ENCODE measurements at regions not wholly inside any gene's neighbourhood (a gene's known extent, or its start where the extent isn't known, plus 50 kb on each side); places are given as distances from the start of the nearest gene placed in this dataset.

DNA sequence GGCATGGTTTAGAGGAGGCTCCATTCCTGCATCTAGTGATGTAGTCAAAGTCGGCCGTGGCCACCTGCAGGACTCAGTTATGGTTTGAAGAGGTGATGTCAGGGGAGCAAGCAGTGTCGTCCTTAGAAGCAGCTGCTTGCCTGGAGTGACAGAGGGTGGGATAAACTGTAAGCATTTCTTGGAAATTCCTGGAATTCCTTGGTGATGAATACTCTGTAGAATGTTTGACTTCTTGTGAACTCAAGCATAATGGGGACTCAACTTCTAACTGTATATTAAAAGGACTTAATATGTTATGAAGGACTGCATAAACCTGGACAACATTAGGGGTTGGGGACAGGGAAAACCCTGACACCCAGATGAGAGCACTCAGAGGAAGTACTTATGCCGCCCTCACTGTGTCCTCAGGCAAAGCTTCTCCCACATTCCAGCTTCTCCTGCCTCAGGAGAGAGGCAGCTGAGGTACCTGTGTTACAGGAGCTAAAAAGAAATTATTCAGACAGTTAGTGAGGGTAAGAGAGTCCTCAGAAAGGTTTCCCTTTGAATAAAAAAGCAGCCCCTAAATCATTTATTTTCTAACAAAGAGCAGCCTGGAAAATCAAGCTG lies 459.9 kb upstream of the CELF4 start:
- H3K27me3 Mint-ChIP-seq = no peaks in the 10 kb centered on the region
- no peak for ATAC-seq (replicated peaks)
- no peaks in the 10 kb centered on the region for H3K36me3 Mint-ChIP-seq
- no peak overlapping the region for H3K4me3 Mint-ChIP-seq
- no peak for DNase-seq
- no peaks in the 10 kb centered on the region for H3K4me1 Mint-ChIP-seq
- no peak overlapping the region for H3K27ac Mint-ChIP-seq
- peaks cover 0 to 3% of the 10 kb centered on the region in 2 donors for H3K9me3 Mint-ChIP-seq

DNA sequence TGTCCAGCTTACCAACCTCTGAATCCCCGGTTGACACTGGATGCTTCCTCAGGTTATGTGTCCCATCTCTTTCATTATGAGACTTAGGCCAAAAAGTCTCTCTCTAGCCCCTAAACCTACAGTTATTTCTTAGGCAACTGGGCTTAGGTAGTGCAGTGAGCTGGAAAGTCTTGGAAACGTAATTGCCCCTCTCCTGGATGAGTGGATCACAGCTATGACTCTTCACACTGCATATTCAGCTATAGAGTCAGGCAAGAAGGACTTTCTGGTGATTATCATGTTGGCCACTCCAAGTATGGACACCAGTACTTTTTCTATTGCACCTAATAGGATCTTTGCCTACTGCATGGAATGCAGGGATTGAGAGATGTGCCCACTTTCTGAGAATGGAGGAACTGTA lies 458.3 kb upstream of the CELF4 start:
- DNase-seq = no peak

GRCh38 chr18:38022234-38022633 lies 456.6 kb upstream of the CELF4 start:
- DNase-seq = no peak

More for the DNA sequence above, 458.3 kb upstream of the CELF4 start:
- Mint-ChIP-seq H3K4me3 (no peak overlapping the region), H3K4me1 (no peaks in the 10 kb centered on the region), H3K27ac (no peak overlapping the region), H3K27me3 (no peaks in the 10 kb centered on the region), H3K36me3 (no peaks in the 10 kb centered on the region), H3K9me3 (peaks cover 0 to 1% of the 10 kb centered on the region in 2 donors)
- ATAC-seq (replicated peaks) = no peak

DNA sequence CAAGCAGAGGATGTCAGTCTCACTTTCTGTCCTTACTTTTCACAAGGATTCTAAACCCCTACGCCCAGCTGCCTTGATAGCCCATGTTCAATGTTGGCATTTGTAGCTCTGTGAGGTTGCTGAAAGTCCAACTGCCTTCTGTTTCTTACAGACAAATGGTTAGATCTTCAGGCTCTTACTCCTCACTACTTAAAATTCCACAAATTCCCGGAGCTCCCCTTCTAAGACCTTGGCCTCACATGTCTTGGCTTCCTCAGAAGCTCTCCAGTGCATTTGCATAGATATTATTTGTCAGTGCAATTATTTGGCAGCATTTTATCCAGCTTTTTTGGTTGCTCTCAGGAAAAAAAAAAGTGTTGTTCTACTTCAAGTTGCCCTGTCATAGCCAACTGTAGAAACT lies 453.7 kb upstream of the CELF4 start:
- no peaks in the 10 kb centered on the region for H3K27me3 Mint-ChIP-seq
- H3K4me3 Mint-ChIP-seq = no peak overlapping the region
- no peaks in the 10 kb centered on the region for H3K4me1 Mint-ChIP-seq
- peaks cover 5 to 7% of the 10 kb centered on the region in 2 donors for H3K9me3 Mint-ChIP-seq
- DNase-seq (no peak), ATAC-seq (replicated peaks) (no peak)
- no peaks in the 10 kb centered on the region for H3K36me3 Mint-ChIP-seq
- no peak overlapping the region for H3K27ac Mint-ChIP-seq

More at GRCh38 chr18:38022234-38022633, 456.6 kb upstream of the CELF4 start:
- Mint-ChIP-seq H3K4me1 (no peaks in the 10 kb centered on the region), H3K9me3 (peaks cover 0 to 1% of the 10 kb centered on the region in 2 donors), H3K4me3 (no peak overlapping the region), H3K36me3 (no peaks in the 10 kb centered on the region), H3K27ac (no peak overlapping the region), H3K27me3 (no peaks in the 10 kb centered on the region)
- ATAC-seq (replicated peaks) = no peak

DNA sequence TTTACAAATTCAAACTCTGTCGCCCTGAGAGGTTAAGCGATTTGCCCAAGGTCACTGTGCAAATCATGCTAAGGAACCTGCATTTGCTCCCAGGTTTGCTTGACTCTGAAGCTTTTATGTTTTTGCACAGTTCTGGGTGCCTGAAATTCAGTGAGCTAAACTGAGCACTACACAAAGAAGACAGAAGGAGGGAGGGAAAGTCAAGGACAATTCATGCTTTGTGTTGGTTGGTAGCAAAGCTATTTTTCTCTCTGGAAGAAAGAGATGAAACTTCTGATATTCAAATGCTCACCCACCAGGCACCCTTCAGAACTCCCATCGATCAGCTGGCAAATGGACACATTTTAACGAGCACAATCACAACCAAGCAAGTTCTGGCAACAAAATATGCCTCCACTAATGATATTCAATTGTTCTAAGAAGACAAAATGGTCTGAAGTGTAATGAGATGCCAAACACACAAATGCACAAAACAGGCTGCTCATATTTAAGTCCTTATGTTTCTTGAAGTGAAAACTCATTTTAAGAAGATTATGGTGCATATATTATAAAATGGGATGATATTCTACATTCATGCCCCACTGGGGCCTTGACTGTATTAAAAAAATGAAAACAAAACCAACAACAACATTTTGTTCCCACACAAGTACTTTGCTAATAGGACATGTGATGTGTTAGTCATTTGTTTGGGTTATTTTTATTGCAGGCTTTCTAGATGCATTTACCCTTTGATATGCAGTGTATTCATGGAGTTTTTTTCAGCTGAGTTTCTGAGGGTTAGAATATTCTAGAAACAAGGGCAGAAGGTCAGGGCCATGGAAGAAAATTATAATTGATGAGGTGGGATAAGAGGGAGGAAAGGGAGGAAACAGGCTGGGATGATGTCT lies 445.6 kb upstream of the CELF4 start:
- no peaks in the 10 kb centered on the region for H3K36me3 Mint-ChIP-seq
- no peak overlapping the region for H3K27ac Mint-ChIP-seq
- ATAC-seq (replicated peaks) = no peak

DNA sequence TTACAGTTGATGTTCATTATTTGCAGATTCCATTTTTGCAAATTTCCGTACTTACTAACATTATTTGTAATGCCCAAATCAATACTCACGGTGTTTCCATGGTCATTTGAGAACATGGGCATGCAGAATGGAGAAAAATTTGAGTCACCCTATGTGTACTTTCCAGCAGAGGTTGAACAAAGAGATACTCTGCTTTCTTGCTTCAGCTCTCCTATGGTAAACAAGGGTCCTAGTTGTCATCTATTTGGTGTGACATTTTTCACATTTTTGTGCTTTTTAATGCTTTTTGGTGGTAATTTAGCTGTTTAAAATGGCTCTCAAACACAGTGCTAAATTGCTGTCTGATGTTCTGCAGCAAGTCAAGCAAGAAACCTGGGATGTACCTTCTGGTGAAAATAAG lies 444.4 kb upstream of the CELF4 start:
- Mint-ChIP-seq H3K27ac (no peak overlapping the region), H3K4me3 (no peak overlapping the region), H3K27me3 (no peaks in the 10 kb centered on the region), H3K36me3 (no peaks in the 10 kb centered on the region), H3K4me1 (no peaks in the 10 kb centered on the region), H3K9me3 (peaks cover under 1 to 2% of the 10 kb centered on the region in 2 donors)
- no peak for DNase-seq
- ATAC-seq (replicated peaks) = no peak

More for the DNA sequence above, 445.6 kb upstream of the CELF4 start:
- DNase-seq = no peak
- H3K4me3 Mint-ChIP-seq = no peak overlapping the region
- H3K27me3 Mint-ChIP-seq = no peaks in the 10 kb centered on the region
- no peaks in the 10 kb centered on the region for H3K4me1 Mint-ChIP-seq
- peaks cover 0 to 4% of the 10 kb centered on the region in 2 donors for H3K9me3 Mint-ChIP-seq

- DNase-seq (no peak), ATAC-seq (replicated peaks) (no peak)
- Mint-ChIP-seq H3K27ac (no peak overlapping the region), H3K4me3 (no peak overlapping the region), H3K36me3 (no peaks in the 10 kb centered on the region), H3K27me3 (no peaks in the 10 kb centered on the region), H3K9me3 (peaks cover 4% of the 10 kb centered on the region in 2 donors), H3K4me1 (no peaks in the 10 kb centered on the region)
Observed at GRCh38 chr18:38009320-38009719, 443.7 kb upstream of the CELF4 start.

GRCh38 chr18:38007676-38008330 lies 442.2 kb upstream of the CELF4 start:
- peaks cover 4% of the 10 kb centered on the region in 2 donors for H3K9me3 Mint-ChIP-seq
- no peak overlapping the region for H3K4me3 Mint-ChIP-seq
- no peak overlapping the region for H3K27ac Mint-ChIP-seq
- ATAC-seq (replicated peaks) (no peak), DNase-seq (no peak)
- H3K27me3 Mint-ChIP-seq = no peaks in the 10 kb centered on the region
- H3K4me1 Mint-ChIP-seq = no peaks in the 10 kb centered on the region
- no peaks in the 10 kb centered on the region for H3K36me3 Mint-ChIP-seq

DNA sequence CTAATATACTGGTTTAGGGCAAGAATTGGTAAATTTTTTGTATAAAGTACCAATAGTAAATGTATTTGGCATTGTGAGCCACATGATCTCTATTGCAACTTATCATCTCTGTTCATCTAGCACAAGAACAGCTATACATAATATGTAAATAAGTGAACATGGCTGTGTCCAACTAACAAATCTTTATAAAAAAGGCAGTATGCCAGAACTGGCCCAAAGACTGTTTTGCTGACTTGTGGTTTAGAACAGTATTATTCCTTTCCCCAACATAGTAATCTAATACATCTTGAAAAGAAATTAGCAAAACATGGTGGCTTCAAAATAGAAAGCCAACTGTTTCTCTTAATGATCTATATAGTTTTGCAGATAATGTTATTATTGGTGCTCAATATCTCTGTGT lies 441.4 kb upstream of the CELF4 start:
- Mint-ChIP-seq H3K36me3 (no peaks in the 10 kb centered on the region), H3K27ac (no peak overlapping the region), H3K27me3 (no peaks in the 10 kb centered on the region), H3K4me3 (no peak overlapping the region), H3K4me1 (no peaks in the 10 kb centered on the region), H3K9me3 (peaks cover 4% of the 10 kb centered on the region in 2 donors)
- ATAC-seq (replicated peaks) (no peak), DNase-seq (no peak)

DNA sequence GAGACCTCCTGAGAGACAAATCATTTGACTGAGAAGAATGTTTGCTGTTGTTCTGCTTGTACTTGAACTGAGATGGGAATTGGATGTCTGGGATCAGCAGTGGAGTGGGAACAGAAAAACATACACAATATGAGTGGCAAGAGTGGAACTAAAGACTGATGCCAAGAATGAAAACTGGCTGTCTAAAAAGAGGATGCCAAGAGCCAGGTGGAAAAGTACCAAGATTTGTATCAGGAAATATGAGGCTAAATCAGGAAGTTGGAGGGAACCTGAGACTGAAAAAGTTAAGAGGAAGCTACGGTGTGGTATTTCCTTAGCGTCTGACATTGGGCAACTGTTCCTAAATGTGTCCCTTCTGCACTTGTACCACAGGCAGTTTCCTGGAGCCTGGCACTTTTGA lies 440.9 kb upstream of the CELF4 start:
- ATAC-seq (replicated peaks) = no peak
- no peak overlapping the region for H3K4me3 Mint-ChIP-seq
- DNase-seq = no peak
- no peaks in the 10 kb centered on the region for H3K27me3 Mint-ChIP-seq
- H3K27ac Mint-ChIP-seq = no peak overlapping the region
- H3K4me1 Mint-ChIP-seq = no peaks in the 10 kb centered on the region
- H3K9me3 Mint-ChIP-seq = peaks cover 3 to 4% of the 10 kb centered on the region in 2 donors
- no peaks in the 10 kb centered on the region for H3K36me3 Mint-ChIP-seq

GRCh38 chr18:37997695-37998094 lies 432.1 kb upstream of the CELF4 start:
- Mint-ChIP-seq H3K4me3 (no peak overlapping the region), H3K27ac (no peak overlapping the region), H3K9me3 (peaks cover 2 to 10% of the 10 kb centered on the region in 2 donors), H3K27me3 (no peaks in the 10 kb centered on the region), H3K36me3 (no peaks in the 10 kb centered on the region), H3K4me1 (no peaks in the 10 kb centered on the region)
- DNase-seq = no peak
- ATAC-seq (replicated peaks) = no peak

GRCh38 chr18:37987901-37988300 lies 422.3 kb upstream of the CELF4 start:
- no peak overlapping the region for H3K4me3 Mint-ChIP-seq
- H3K9me3 Mint-ChIP-seq = peaks cover 8 to 10% of the 10 kb centered on the region in 2 donors
- DNase-seq (no peak), ATAC-seq (replicated peaks) (no peak)
- no peaks in the 10 kb centered on the region for H3K4me1 Mint-ChIP-seq
- no peaks in the 10 kb centered on the region for H3K27me3 Mint-ChIP-seq
- H3K36me3 Mint-ChIP-seq = no peaks in the 10 kb centered on the region
- no peak overlapping the region for H3K27ac Mint-ChIP-seq

GRCh38 chr18:37986665-37987064 lies 421.1 kb upstream of the CELF4 start:
- no peak overlapping the region for H3K4me3 Mint-ChIP-seq
- H3K9me3 Mint-ChIP-seq = peaks cover 8 to 13% of the 10 kb centered on the region in 2 donors
- DNase-seq (no peak), ATAC-seq (replicated peaks) (no peak)
- H3K27me3 Mint-ChIP-seq = no peaks in the 10 kb centered on the region
- no peaks in the 10 kb centered on the region for H3K4me1 Mint-ChIP-seq
- H3K36me3 Mint-ChIP-seq = no peaks in the 10 kb centered on the region
- H3K27ac Mint-ChIP-seq = no peak overlapping the region

DNA sequence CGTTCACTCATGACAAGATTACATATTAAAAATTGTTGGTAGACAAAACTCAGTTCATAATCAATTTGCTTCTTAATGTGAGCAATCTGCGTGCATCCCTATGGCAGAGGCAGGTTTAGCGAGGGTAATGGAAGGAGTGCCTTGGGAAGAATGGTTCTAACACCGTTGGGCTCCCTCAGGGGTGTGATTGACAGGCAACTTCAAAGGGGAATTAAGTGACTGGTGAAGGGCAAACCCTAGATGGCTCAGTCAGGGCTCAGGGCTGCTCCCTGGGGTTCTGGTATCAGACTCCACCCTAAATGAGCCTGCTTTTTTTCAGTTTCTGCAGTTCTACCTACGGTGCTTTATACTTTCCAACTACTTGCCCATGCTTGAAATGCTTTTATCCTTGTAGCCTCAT lies 419.5 kb upstream of the CELF4 start:
- Mint-ChIP-seq H3K9me3 (peaks cover 3 to 7% of the 10 kb centered on the region in 2 donors), H3K27ac (no peak overlapping the region), H3K27me3 (no peaks in the 10 kb centered on the region), H3K4me3 (no peak overlapping the region), H3K4me1 (no peaks in the 10 kb centered on the region), H3K36me3 (no peaks in the 10 kb centered on the region)
- ATAC-seq (replicated peaks) (no peak), DNase-seq (no peak)

GRCh38 chr18:37980556-37980955 lies 415.0 kb upstream of the CELF4 start:
- ATAC-seq (replicated peaks) (no peak), DNase-seq (no peak)
- H3K4me1 Mint-ChIP-seq = no peaks in the 10 kb centered on the region
- peaks cover 4 to 9% of the 10 kb centered on the region in 2 donors for H3K9me3 Mint-ChIP-seq
- no peak overlapping the region for H3K27ac Mint-ChIP-seq
- no peaks in the 10 kb centered on the region for H3K36me3 Mint-ChIP-seq
- H3K27me3 Mint-ChIP-seq = no peaks in the 10 kb centered on the region
- no peak overlapping the region for H3K4me3 Mint-ChIP-seq
